KOPT-K1 (cell line): ENCODE measurements at regions not wholly inside any gene's neighbourhood (a gene's known extent, or its start where the extent isn't known, plus 50 kb on each side); places are given as distances from the start of the nearest gene placed in this dataset.
"Not testable (repeated sequence)": the region's sequence is repeated elsewhere in the genome, so short reads cannot be mapped to it uniquely, and the experiment has no call there.

Experiments used
- H3K27ac ChIP-seq: fragments of 200-600 bp; sonication (generic); 2 replicates; pipeline ENCODE4 v1.5.1; 2016; ENCODE audit warnings: antibody characterized with exemption, mild to moderate bottlenecking, low read depth, low read length; ENCODE audit not compliant: poor library complexity, severe bottlenecking
- H3K36me3 ChIP-seq: fragments of 200-600 bp; sonication (generic); 2 replicates; pipeline ENCODE4 v1.5.1; 2017; ENCODE audit warnings: antibody characterized with exemption, mild to moderate bottlenecking, low read length, moderate library complexity; ENCODE audit not compliant: insufficient read depth
- H3K9me3 ChIP-seq: fragments of 200-600 bp; sonication (generic); 2 replicates; pipeline ENCODE4 v1.5.1; 2017; ENCODE audit warnings: antibody characterized with exemption, low read length, mild to moderate bottlenecking; ENCODE audit not compliant: insufficient read depth, poor library complexity, severe bottlenecking

- no peaks in the 10 kb centered on the region for H3K36me3 ChIP-seq
- no peaks in the 10 kb centered on the region for H3K9me3 ChIP-seq
- H3K27ac ChIP-seq, result no peak overlapping the region
Observed at GRCh38 chr2:160791884-160792283, 298.3 kb upstream of the RBMS1 start.

- Histone ChIP-seq H3K36me3 (no peaks in the 10 kb centered on the region), H3K9me3 (no peaks in the 10 kb centered on the region), H3K27ac (no peak overlapping the region)
Observed at GRCh38 chr2:160792837-160793236, 299.2 kb upstream of the RBMS1 start.

- no peak overlapping the region for H3K27ac ChIP-seq
- H3K36me3 ChIP-seq, result no peaks in the 10 kb centered on the region
- H3K9me3 ChIP-seq, result no peaks in the 10 kb centered on the region
Observed at GRCh38 chr2:160794926-160795325, 301.3 kb upstream of the RBMS1 start.

DNA sequence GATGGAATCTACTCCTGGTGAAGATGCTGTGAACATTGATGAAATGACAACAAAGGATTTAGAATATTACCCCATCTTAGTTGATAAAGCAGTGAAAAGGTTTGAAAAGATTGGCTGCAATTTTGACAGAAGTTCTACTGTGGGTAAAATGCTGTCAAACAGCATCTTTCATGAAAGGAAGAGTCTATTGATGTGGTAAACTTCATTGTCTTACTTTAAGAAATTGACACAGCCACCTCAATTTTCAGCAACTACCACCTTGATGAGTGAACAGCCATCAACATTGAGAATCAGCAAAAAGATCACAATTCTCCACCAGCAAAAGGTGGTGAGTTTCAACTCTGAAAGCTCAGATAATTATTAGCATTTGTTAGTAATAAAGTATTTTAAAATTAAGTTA is 310.3 kb upstream of the RBMS1 start:
- H3K36me3 ChIP-seq, result no peaks in the 10 kb centered on the region
- no peak overlapping the region for H3K27ac ChIP-seq

GRCh38 chr2:160810406-160810805 is 316.8 kb upstream of the RBMS1 start:
- Histone ChIP-seq H3K27ac (no peak overlapping the region), H3K36me3 (no peaks in the 10 kb centered on the region), H3K9me3 (peaks cover 21% of the 10 kb centered on the region)

More for the DNA sequence above, 310.3 kb upstream of the RBMS1 start:
- H3K9me3 ChIP-seq, result peaks cover 23% of the 10 kb centered on the region

GRCh38 chr2:160812830-160813505 is 319.4 kb upstream of the RBMS1 start:
- no peaks in the 10 kb centered on the region for H3K36me3 ChIP-seq
- no peak overlapping the region for H3K27ac ChIP-seq
- no peaks in the 10 kb centered on the region for H3K9me3 ChIP-seq

DNA sequence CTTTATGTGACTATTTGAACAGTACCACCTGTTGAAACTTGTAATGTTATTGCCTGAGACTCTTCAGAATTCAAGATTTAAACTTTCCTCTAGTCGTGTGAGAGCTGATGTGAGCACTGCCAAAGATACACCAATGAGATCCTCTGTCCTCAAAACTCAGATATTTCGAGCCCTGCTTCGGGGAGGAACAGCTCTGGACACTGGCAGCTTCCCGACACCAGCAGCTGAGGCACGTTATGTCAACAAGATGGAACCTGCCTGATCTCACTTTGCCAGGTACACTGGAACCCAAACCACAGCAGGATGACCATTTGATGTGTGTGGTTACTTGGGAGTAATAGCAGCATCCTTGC is 319.9 kb upstream of the RBMS1 start:
- no peaks in the 10 kb centered on the region for H3K9me3 ChIP-seq
- no peak overlapping the region for H3K27ac ChIP-seq
- H3K36me3 ChIP-seq, result no peaks in the 10 kb centered on the region

GRCh38 chr2:160816916-160817499 is 323.4 kb upstream of the RBMS1 start:
- H3K27ac ChIP-seq, result no peak overlapping the region
- no peaks in the 10 kb centered on the region for H3K36me3 ChIP-seq
- peaks cover 5% of the 10 kb centered on the region for H3K9me3 ChIP-seq

- Histone ChIP-seq H3K9me3 (peaks cover 18% of the 10 kb centered on the region), H3K36me3 (no peaks in the 10 kb centered on the region), H3K27ac (no peak overlapping the region)
Observed at GRCh38 chr2:160820691-160821090, 327.1 kb upstream of the RBMS1 start.

- Histone ChIP-seq H3K9me3 (peaks cover 28% of the 10 kb centered on the region), H3K36me3 (no peaks in the 10 kb centered on the region), H3K27ac (no peak overlapping the region)
Observed at GRCh38 chr2:160822006-160822405, 328.4 kb upstream of the RBMS1 start.

- Histone ChIP-seq H3K36me3 (no peaks in the 10 kb centered on the region), H3K9me3 (peaks cover 31% of the 10 kb centered on the region), H3K27ac (no peak overlapping the region)
Observed at GRCh38 chr2:160825433-160825832, 331.8 kb upstream of the RBMS1 start.

DNA sequence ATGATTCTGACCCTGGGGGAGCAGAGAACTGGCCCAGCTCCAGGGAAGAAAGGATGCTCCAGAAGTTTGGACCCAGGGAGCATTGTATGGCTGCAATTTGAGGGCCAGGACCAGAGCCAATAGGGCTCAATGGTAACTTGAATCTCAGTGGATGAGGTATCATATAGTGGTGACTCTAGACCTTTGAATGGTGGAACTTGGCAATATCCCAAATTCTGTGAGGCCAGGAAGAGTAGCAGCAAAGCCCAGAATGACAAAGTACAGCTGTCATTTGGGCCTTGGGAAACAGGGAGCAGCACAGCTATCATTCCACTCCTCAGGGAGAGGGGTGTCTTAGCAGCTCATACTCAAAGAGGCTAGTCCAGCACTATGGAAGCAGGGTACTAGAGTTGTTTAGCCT is 332.9 kb upstream of the RBMS1 start:
- Histone ChIP-seq H3K27ac (no peak overlapping the region), H3K9me3 (peaks cover 27% of the 10 kb centered on the region), H3K36me3 (no peaks in the 10 kb centered on the region)

DNA sequence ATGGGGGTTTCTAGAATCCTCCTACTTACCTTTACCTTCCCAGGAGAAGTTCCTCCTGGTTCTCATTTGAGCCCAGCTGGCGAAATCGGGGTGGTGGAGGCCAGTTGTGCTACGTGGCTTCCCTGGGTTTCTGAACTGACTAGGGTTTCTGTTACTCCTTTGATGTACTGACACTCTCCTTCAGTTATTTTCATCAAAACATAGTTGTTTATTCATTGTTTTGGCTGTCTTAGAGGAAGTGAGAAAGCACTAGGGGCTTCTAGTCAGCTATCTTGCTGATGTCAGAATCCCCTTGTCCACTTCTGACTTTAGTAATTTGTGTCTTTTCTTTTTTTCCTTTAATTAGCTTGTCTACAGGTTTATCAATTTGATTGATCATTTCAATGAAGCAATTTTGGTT is 332.2 kb upstream of the TANK start:
- Histone ChIP-seq H3K36me3 (no peaks in the 10 kb centered on the region), H3K9me3 (peaks cover 27% of the 10 kb centered on the region), H3K27ac (no peak overlapping the region)

GRCh38 chr2:160832381-160832780 is 327.8 kb upstream of the TANK start:
- not testable (repeated sequence) for H3K9me3 ChIP-seq, H3K27ac ChIP-seq, H3K36me3 ChIP-seq

- H3K36me3 ChIP-seq, result no peaks in the 10 kb centered on the region
- H3K27ac ChIP-seq, result no peak overlapping the region
- H3K9me3 ChIP-seq, result no peaks in the 10 kb centered on the region
Observed at GRCh38 chr2:160835166-160835565, 325.1 kb upstream of the TANK start.

- Histone ChIP-seq H3K27ac (no peak overlapping the region), H3K9me3 (no peaks in the 10 kb centered on the region), H3K36me3 (no peaks in the 10 kb centered on the region)
Observed at GRCh38 chr2:160836755-160837154, 323.5 kb upstream of the TANK start.
